ENCODE measurements at regions not wholly inside any gene's neighbourhood (a gene's known extent, or its start where the extent isn't known, plus 50 kb on each side); places are given as distances from the start of the nearest gene placed in this dataset.

DNA sequence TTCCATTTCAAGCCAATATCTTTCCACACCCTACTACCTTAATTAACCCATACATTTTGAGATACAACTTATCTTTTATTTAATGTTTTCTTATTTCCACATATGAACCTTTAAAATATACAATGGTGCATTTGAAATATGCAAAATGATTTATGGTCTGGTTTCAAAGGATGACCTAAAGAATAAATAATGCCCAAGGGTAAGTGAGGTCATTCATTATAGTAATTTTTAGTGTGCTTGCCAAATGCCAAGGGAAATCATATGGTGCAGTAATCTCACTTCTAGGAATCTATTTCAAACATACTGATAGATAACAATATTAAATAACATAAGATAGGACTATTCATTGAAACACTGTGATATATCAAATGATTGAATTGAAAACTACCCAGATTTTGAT lies 1055.4 kb downstream of the AGBL1 start:
- TF ChIP-seq, protein P1, sequence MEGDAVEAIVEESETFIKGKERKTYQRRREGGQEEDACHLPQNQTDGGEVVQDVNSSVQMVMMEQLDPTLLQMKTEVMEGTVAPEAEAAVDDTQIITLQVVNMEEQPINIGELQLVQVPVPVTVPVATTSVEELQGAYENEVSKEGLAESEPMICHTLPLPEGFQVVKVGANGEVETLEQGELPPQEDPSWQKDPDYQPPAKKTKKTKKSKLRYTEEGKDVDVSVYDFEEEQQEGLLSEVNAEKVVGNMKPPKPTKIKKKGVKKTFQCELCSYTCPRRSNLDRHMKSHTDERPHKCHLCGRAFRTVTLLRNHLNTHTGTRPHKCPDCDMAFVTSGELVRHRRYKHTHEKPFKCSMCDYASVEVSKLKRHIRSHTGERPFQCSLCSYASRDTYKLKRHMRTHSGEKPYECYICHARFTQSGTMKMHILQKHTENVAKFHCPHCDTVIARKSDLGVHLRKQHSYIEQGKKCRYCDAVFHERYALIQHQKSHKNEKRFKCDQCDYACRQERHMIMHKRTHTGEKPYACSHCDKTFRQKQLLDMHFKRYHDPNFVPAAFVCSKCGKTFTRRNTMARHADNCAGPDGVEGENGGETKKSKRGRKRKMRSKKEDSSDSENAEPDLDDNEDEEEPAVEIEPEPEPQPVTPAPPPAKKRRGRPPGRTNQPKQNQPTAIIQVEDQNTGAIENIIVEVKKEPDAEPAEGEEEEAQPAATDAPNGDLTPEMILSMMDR (IDR thresholded peaks at IDR 0.05) = no peak
- TF ChIP-seq HOXB13 (CRISPR knock-in tag; IDR thresholded peaks at IDR 0.05; ENCODE audit: low read depth) (no peak), RCOR1 (IDR thresholded peaks at IDR 0.05; ENCODE audit: low read depth, low read length) (no peak), EP300 (IDR thresholded peaks at IDR 0.05) (no peak), NPAS2 (CRISPR knock-in tag; IDR thresholded peaks at IDR 0.05; ENCODE audit: borderline replicate concordance) (no peak), HES2 (IDR thresholded peaks at IDR 0.05) (no peak), NFE2L2 (conservative IDR thresholded peaks at IDR 0.05; ENCODE audit: low read length) (no peak), MAX (IDR thresholded peaks at IDR 0.05) (no peak)
